Left lobe of liver (tissue), 2 donors: ENCODE measurements at regions not wholly inside any gene's neighbourhood (a gene's known extent, or its start where the extent isn't known, plus 50 kb on each side); places are given as distances from the start of the nearest gene placed in this dataset.

Experiments used
- ATAC-seq: fragments of 200-7000 bp; cut with Tn5 transposase; one replicate; pipeline ENCODE4 v1.9.1; 2020; ENCODE audit warnings: mild to moderate bottlenecking, moderate library complexity
- DNase-seq: peaks from one replicate; pipeline ENCODE4 v3.0.0-alpha.2; 2020; ENCODE audit warnings: low spot score
- donor health status: DM: no; HTN: no; CAD: no; lungs with moderate emphysema.
- donor health status: DM: no; HTN: yes; CAD: no.

GRCh38 chr15:47624503-47624902 is 92.8 kb upstream of the SEMA6D start:
- DNase-seq, result no peak
- ATAC-seq, result no peak

- DNase-seq, result no peak
- no peak for ATAC-seq
Measured at GRCh38 chr15:47639042-47639441, 78.3 kb upstream of the SEMA6D start.

GRCh38 chr15:47640079-47640478 is 77.2 kb upstream of the SEMA6D start:
- ATAC-seq (no peak), DNase-seq (no peak)

GRCh38 chr15:47640901-47641300 is 76.4 kb upstream of the SEMA6D start:
- DNase-seq, result no peak
- ATAC-seq, result no peak

- DNase-seq, result no peak
- ATAC-seq, result no peak
Measured at GRCh38 chr15:47644722-47645121, 72.6 kb upstream of the SEMA6D start.

GRCh38 chr15:47650564-47650963 is 66.7 kb upstream of the SEMA6D start:
- DNase-seq (no peak), ATAC-seq (no peak)

GRCh38 chr15:47652328-47652727 is 65.0 kb upstream of the SEMA6D start:
- ATAC-seq (no peak), DNase-seq (no peak)

GRCh38 chr15:47652844-47653243 is 64.5 kb upstream of the SEMA6D start:
- ATAC-seq (no peak), DNase-seq (no peak)

GRCh38 chr15:47661661-47662180 is 55.6 kb upstream of the SEMA6D start:
- no peak for DNase-seq
- no peak for ATAC-seq

GRCh38 chr15:47663101-47663500 is 54.2 kb upstream of the SEMA6D start:
- no peak for ATAC-seq
- DNase-seq, result no peak
